ENCODE measurements at regions not wholly inside any gene's neighbourhood (a gene's known extent, or its start where the extent isn't known, plus 50 kb on each side); places are given as distances from the start of the nearest gene placed in this dataset.

DNA sequence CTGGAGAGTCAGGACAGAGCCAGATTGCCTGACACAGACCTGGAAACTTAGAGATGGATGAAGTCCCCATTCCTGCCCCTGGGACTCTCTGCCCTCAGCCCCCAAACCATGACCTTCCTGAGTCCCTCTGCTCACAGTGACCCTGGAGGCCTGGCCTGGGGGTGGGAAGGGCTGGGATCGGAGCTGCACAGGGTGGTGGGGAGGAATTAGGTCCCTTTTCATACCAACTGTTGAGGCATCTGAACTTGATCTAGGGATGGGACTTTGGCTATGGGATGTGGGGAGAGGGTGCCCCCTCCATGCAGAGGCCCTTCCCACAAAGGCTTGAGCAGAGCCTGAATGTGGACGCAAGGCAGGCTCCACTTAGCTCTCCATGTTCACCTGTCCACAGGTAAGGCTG, 144.1 kb downstream of the MRPL14 start:
- TF ChIP-seq EP300 (IDR thresholded peaks at IDR 0.05) (no peak), POLR2AphosphoS5 (IDR thresholded peaks at IDR 0.05) (no peak), POLR2A (IDR thresholded peaks at IDR 0.05) (no peak)
- TF ChIP-seq, protein P1, sequence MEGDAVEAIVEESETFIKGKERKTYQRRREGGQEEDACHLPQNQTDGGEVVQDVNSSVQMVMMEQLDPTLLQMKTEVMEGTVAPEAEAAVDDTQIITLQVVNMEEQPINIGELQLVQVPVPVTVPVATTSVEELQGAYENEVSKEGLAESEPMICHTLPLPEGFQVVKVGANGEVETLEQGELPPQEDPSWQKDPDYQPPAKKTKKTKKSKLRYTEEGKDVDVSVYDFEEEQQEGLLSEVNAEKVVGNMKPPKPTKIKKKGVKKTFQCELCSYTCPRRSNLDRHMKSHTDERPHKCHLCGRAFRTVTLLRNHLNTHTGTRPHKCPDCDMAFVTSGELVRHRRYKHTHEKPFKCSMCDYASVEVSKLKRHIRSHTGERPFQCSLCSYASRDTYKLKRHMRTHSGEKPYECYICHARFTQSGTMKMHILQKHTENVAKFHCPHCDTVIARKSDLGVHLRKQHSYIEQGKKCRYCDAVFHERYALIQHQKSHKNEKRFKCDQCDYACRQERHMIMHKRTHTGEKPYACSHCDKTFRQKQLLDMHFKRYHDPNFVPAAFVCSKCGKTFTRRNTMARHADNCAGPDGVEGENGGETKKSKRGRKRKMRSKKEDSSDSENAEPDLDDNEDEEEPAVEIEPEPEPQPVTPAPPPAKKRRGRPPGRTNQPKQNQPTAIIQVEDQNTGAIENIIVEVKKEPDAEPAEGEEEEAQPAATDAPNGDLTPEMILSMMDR (IDR thresholded peaks at IDR 0.05): no peak

All from sigmoid colon (tissue), 4 donors.